Ishikawa (cell line): ENCODE measurements at regions not wholly inside any gene's neighbourhood (a gene's known extent, or its start where the extent isn't known, plus 50 kb on each side); places are given as distances from the start of the nearest gene placed in this dataset.

Experiments used
- CEBPB ChIP-seq: IDR thresholded peaks from 2 replicates; pipeline ENCODE4 v1.6.1; 2012
- CREB1 ChIP-seq: IDR thresholded peaks from 2 replicates; pipeline ENCODE4 v1.6.1; 2012; ENCODE audit warnings: low read depth
- EGR1 ChIP-seq: IDR thresholded peaks from 2 replicates; pipeline ENCODE4 v1.6.1; 2012
- EP300 ChIP-seq: IDR thresholded peaks from 2 replicates; pipeline ENCODE4 v1.6.1; 2012; ENCODE audit warnings: borderline replicate concordance
- FOXM1 ChIP-seq: IDR thresholded peaks from 2 replicates; pipeline ENCODE4 v1.6.1; 2012; ENCODE audit warnings: low read depth, borderline replicate concordance
- MAX ChIP-seq: IDR thresholded peaks from 2 replicates; pipeline ENCODE4 v1.6.1; 2012
- NFIC ChIP-seq: IDR thresholded peaks from 2 replicates; pipeline ENCODE4 v1.6.1; 2012
- RAD21 ChIP-seq: IDR thresholded peaks from 2 replicates; pipeline ENCODE4 v1.6.1; 2012; ENCODE audit warnings: low read depth
- REST ChIP-seq: IDR thresholded peaks from 2 replicates; pipeline ENCODE4 v1.6.1; 2012; ENCODE audit warnings: low read depth, mild to moderate bottlenecking
- TAF1 ChIP-seq: IDR thresholded peaks from 2 replicates; pipeline ENCODE4 v1.6.1; 2012; ENCODE audit warnings: low read depth, mild to moderate bottlenecking
- TCF12 ChIP-seq: IDR thresholded peaks from 2 replicates; pipeline ENCODE4 v1.6.1; 2012; ENCODE audit warnings: low read depth
- TEAD4 ChIP-seq: IDR thresholded peaks from 2 replicates; pipeline ENCODE4 v1.6.1; 2012
- USF1 ChIP-seq: IDR thresholded peaks from 2 replicates; pipeline ENCODE4 v1.6.1; 2012
- YY1 ChIP-seq: IDR thresholded peaks from 2 replicates; pipeline ENCODE4 v1.6.1; 2012; ENCODE audit warnings: low read depth
- ZBTB7A ChIP-seq: IDR thresholded peaks from 2 replicates; pipeline ENCODE4 v1.6.1; 2012; ENCODE audit warnings: low read depth

- TF ChIP-seq RAD21 (no peak), TEAD4 (no peak), USF1 (no peak), TCF12 (no peak), EGR1 (no peak), NFIC (no peak), CEBPB (no peak), CREB1 (no peak), EP300 (no peak), YY1 (no peak), REST (no peak), TAF1 (no peak), FOXM1 (no peak), ZBTB7A (no peak), MAX (no peak)
Observed at GRCh38 chr11:127252321-127252720, 251.8 kb upstream of the KIRREL3 start.

- TF ChIP-seq YY1 (no peak), NFIC (no peak), TCF12 (no peak), CEBPB (no peak), EP300 (no peak), REST (no peak), ZBTB7A (no peak), USF1 (no peak), EGR1 (no peak), MAX (no peak), TAF1 (no peak), CREB1 (no peak), TEAD4 (no peak), FOXM1 (no peak), RAD21 (no peak)
Observed at GRCh38 chr11:127249576-127249975, 249.0 kb upstream of the KIRREL3 start.

GRCh38 chr11:127248476-127248875 lies 247.9 kb upstream of the KIRREL3 start:
- no peak for TF ChIP-seq ZBTB7A
- TF ChIP-seq MAX, result no peak
- TF ChIP-seq FOXM1, result no peak
- TF ChIP-seq NFIC, result no peak
- TF ChIP-seq RAD21, result no peak
- TF ChIP-seq CEBPB, result no peak
- TF ChIP-seq CREB1, result no peak
- TF ChIP-seq REST, result no peak
- no peak for TF ChIP-seq EP300
- no peak for TF ChIP-seq TAF1
- no peak for TF ChIP-seq EGR1
- no peak for TF ChIP-seq USF1
- no peak for TF ChIP-seq TEAD4
- TF ChIP-seq YY1, result no peak
- TF ChIP-seq TCF12, result no peak

GRCh38 chr11:127247261-127247851 lies 246.8 kb upstream of the KIRREL3 start:
- no peak for TF ChIP-seq CEBPB
- TF ChIP-seq USF1, result no peak
- no peak for TF ChIP-seq TAF1
- no peak for TF ChIP-seq EP300
- TF ChIP-seq YY1, result no peak
- no peak for TF ChIP-seq TCF12
